Panc1 (cell line): ENCODE measurements at regions not wholly inside any gene's neighbourhood (a gene's known extent, or its start where the extent isn't known, plus 50 kb on each side); places are given as distances from the start of the nearest gene placed in this dataset.

Experiments used
- ATAC-seq: fragments of 200-7000 bp; cut with Tn5 transposase; 2 replicates; pipeline ENCODE4 v1.9.1; 2020; ENCODE audit warnings: mild to moderate bottlenecking, moderate library complexity
- BruUV-seq: library from RNA; stranded (reverse); fragments of 400-500 nt; replicated peaks from 2 replicates; lab custom pipeline; 2021; lab: Mats Ljungman, UMichigan
- CTCF ChIA-PET: fragments of 300-600 bp; sonication (Branson Sonifier 250); formaldehyde crosslinking; loops from one replicate; lab custom pipeline; 2022; ENCODE audit warnings: antibody characterized with exemption; lab: Charles Lee
- POLR2A ChIA-PET: fragments of 300-600 bp; sonication (Branson Sonifier 250); formaldehyde crosslinking; loops from one replicate; lab custom pipeline; 2022; ENCODE audit warnings: antibody characterized with exemption; lab: Charles Lee
- DNase-seq: peaks from one replicate; pipeline ENCODE4 v3.0.0-alpha.2; 2010; ENCODE audit warnings: low read depth, low spot score
- H3K27ac ChIP-seq: 2 replicates; pipeline ENCODE4 v1.5.1; 2011; ENCODE audit warnings: mild to moderate bottlenecking, low read length, inconsistent platforms
- H3K27me3 ChIP-seq: fragments of 200-500 bp; sonication (Bioruptor generic); 2 replicates; pipeline ENCODE4 v1.6.0; 2014; ENCODE audit warnings: low read length, inconsistent platforms; ENCODE audit not compliant: control insufficient read depth, insufficient read depth
- H3K36me3 ChIP-seq: fragments of 200-500 bp; sonication (Bioruptor generic); 2 replicates; pipeline ENCODE4 v1.5.1; 2014; ENCODE audit warnings: inconsistent platforms, mild to moderate bottlenecking, low read length, moderate library complexity; ENCODE audit not compliant: control insufficient read depth, insufficient read depth
- H3K4me1 ChIP-seq: 2 replicates; pipeline ENCODE4 v1.5.1; 2011; ENCODE audit warnings: inconsistent platforms, mild to moderate bottlenecking, low read length, moderate library complexity; ENCODE audit not compliant: control insufficient read depth, insufficient read depth
- H3K4me3 ChIP-seq, 2 experiments: 2 replicates each; pipeline ENCODE4 v1.5.1; 2011 to 2012; ENCODE audit warnings: low read depth in 2 of 2, low read length in 2 of 2, mild to moderate bottlenecking in 2 of 2, inconsistent platforms in 1 of 2, moderate library complexity in 1 of 2
- H3K9me3 ChIP-seq: fragments of 200-500 bp; sonication (Bioruptor generic); 2 replicates; pipeline ENCODE4 v1.5.1; 2014; ENCODE audit warnings: low read depth, mild to moderate bottlenecking, inconsistent platforms, low read length, moderate library complexity; ENCODE audit not compliant: control insufficient read depth, insufficient read depth
- POLR2AphosphoS5 ChIP-seq: IDR thresholded peaks from 2 replicates; pipeline ENCODE4 v1.6.1; 2012; ENCODE audit warnings: mild to moderate bottlenecking, low read depth, low read length, moderate library complexity
- SIN3A ChIP-seq: IDR thresholded peaks from 2 replicates; pipeline ENCODE4 v1.6.1; 2012; ENCODE audit warnings: low read depth, mild to moderate bottlenecking, low read length, moderate library complexity, borderline replicate concordance; ENCODE audit not compliant: insufficient read depth
- TCF7L2 ChIP-seq: IDR thresholded peaks from 2 replicates; pipeline ENCODE4 v1.6.1; 2011; ENCODE audit warnings: mild to moderate bottlenecking, low read depth, low read length, inconsistent platforms
- in situ Hi-C: cut with HindIII; loops from 2 replicates; pipeline ENCODE4 v1.10.0; 2016; ENCODE audit warnings: low sequenced_read_pairs, low pct_unique_long_range_greater_than_20kb
- intact Hi-C: fragments of 100-400 bp; cut with micrococcal nuclease; formaldehyde crosslinking; loops from one replicate; pipeline ENCODE4 v1.10.0; 2022; ENCODE audit not compliant: unreplicated experiment
- TF ChIP-seq, protein P1 (sequence below), 2 experiments: IDR thresholded peaks; 2 replicates each; pipeline ENCODE4 v1.6.1; 2011 to 2012; ENCODE audit warnings: low read depth in 2 of 2, control low read depth in 1 of 2, low read length in 1 of 2, mild to moderate bottlenecking in 1 of 2, moderate library complexity in 1 of 2; ENCODE audit not compliant: insufficient read depth in 1 of 2
- TF ChIP-seq, protein P2 (sequence below): fragments of 450-650 bp; IDR thresholded peaks from 2 replicates; pipeline ENCODE4 v1.5.1; 2017; ENCODE audit warnings: mild to moderate bottlenecking

DNA sequence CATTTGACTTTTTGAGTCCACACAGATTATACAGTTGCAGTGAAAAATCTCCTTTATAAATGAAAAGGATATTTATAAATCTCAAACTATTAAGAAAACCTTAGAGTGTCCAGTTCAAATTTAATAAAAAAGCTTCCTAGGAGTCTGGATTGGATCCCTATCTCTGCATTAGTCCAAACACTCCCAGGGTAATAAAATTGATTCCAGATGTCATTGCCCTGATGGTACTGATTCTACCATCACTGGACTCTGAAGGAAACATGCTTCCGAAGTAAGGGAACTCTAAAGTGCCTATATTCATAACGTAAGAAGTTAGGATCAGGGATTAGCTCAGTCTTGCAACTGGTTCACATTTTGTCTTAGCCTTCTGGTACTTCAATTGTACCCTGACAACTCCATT lies 1325.1 kb upstream of the MAP3K7 start:
- Histone ChIP-seq H3K9me3 (no peaks in the 10 kb centered on the region), H3K4me3 (no peak overlapping the region), H3K27me3 (no peaks in the 10 kb centered on the region), H3K36me3 (no peaks in the 10 kb centered on the region), H3K4me1 (no peaks in the 10 kb centered on the region), H3K27ac (no peak overlapping the region)
- CTCF ChIA-PET: no interaction called here
- POLR2A ChIA-PET: no interaction called here
- ATAC-seq (no peak), DNase-seq (no peak)
- BruUV-seq: no TSS peak
- intact Hi-C loops: no loop called here
- in situ Hi-C loops: no loop called here
- TF ChIP-seq, protein P1, sequence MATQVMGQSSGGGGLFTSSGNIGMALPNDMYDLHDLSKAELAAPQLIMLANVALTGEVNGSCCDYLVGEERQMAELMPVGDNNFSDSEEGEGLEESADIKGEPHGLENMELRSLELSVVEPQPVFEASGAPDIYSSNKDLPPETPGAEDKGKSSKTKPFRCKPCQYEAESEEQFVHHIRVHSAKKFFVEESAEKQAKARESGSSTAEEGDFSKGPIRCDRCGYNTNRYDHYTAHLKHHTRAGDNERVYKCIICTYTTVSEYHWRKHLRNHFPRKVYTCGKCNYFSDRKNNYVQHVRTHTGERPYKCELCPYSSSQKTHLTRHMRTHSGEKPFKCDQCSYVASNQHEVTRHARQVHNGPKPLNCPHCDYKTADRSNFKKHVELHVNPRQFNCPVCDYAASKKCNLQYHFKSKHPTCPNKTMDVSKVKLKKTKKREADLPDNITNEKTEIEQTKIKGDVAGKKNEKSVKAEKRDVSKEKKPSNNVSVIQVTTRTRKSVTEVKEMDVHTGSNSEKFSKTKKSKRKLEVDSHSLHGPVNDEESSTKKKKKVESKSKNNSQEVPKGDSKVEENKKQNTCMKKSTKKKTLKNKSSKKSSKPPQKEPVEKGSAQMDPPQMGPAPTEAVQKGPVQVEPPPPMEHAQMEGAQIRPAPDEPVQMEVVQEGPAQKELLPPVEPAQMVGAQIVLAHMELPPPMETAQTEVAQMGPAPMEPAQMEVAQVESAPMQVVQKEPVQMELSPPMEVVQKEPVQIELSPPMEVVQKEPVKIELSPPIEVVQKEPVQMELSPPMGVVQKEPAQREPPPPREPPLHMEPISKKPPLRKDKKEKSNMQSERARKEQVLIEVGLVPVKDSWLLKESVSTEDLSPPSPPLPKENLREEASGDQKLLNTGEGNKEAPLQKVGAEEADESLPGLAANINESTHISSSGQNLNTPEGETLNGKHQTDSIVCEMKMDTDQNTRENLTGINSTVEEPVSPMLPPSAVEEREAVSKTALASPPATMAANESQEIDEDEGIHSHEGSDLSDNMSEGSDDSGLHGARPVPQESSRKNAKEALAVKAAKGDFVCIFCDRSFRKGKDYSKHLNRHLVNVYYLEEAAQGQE (IDR thresholded peaks at IDR 0.05; ENCODE audit: insufficient read depth in 1 of 2, low read depth in 2 of 2, low read length in 1 of 2): no peak
- TF ChIP-seq SIN3A (no peak), TCF7L2 (no peak)
- TF ChIP-seq, protein P2, sequence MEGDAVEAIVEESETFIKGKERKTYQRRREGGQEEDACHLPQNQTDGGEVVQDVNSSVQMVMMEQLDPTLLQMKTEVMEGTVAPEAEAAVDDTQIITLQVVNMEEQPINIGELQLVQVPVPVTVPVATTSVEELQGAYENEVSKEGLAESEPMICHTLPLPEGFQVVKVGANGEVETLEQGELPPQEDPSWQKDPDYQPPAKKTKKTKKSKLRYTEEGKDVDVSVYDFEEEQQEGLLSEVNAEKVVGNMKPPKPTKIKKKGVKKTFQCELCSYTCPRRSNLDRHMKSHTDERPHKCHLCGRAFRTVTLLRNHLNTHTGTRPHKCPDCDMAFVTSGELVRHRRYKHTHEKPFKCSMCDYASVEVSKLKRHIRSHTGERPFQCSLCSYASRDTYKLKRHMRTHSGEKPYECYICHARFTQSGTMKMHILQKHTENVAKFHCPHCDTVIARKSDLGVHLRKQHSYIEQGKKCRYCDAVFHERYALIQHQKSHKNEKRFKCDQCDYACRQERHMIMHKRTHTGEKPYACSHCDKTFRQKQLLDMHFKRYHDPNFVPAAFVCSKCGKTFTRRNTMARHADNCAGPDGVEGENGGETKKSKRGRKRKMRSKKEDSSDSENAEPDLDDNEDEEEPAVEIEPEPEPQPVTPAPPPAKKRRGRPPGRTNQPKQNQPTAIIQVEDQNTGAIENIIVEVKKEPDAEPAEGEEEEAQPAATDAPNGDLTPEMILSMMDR: no peak

DNA sequence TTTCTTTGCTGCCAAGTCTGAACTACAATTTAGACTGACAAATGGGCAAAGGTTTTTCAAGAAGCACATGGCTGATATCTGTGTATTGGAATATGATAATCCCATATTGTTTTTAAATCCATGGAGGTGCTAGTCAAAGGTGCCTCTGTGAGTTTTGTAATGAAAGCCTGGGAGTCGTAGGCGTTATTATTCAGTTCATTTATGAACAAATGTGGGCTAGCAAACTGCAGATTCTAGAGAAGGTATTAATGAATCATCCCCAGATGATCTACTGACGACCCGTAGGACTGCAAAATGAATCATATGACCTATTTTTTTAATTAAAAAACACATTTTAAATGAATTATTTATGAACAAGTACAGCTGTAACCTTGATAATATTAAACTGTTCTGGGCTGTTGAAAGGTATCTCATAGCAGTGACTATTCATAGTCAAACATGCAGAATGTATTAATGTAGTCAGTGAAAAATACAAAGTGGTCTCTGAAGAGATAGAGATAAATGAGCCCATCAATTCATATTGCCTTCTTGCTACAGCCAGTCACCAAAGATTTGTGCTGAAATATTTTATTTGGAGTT lies 1317.8 kb upstream of the MAP3K7 start:
- in situ Hi-C loops: no loop called here
- no peaks in the 10 kb centered on the region for H3K9me3 ChIP-seq
- H3K36me3 ChIP-seq: no peaks in the 10 kb centered on the region
- H3K27me3 ChIP-seq: no peaks in the 10 kb centered on the region
- no peak for DNase-seq
- intact Hi-C loops: no loop called here
- no peaks in the 10 kb centered on the region for H3K4me1 ChIP-seq
- CTCF ChIA-PET: no interaction called here
- no peak for ATAC-seq
- no TSS peak for BruUV-seq
- POLR2A ChIA-PET: no interaction called here
- no peak for TF ChIP-seq SIN3A
- TF ChIP-seq TCF7L2: no peak
- TF ChIP-seq, protein P2: no peak
- no peak for TF ChIP-seq POLR2AphosphoS5
- TF ChIP-seq, protein P1 (IDR thresholded peaks at IDR 0.05; ENCODE audit: insufficient read depth in 1 of 2, low read depth in 2 of 2, low read length in 1 of 2): no peak
- H3K27ac ChIP-seq: no peak overlapping the region
- no peak overlapping the region for H3K4me3 ChIP-seq
